ENCODE measurements at regions not wholly inside any gene's neighbourhood (a gene's known extent, or its start where the extent isn't known, plus 50 kb on each side); places are given as distances from the start of the nearest gene placed in this dataset.

GRCh38 chr12:125225641-125226040, 160.4 kb downstream of the AACS start:
- no peak for DNase-seq (ENCODE audit: low spot score)

- no peak for DNase-seq (ENCODE audit: low spot score)
Measured at GRCh38 chr12:125228519-125229260, 163.5 kb downstream of the AACS start.

GRCh38 chr12:125229878-125230530, 164.8 kb downstream of the AACS start:
- no peak for DNase-seq (ENCODE audit: low spot score)

- no peak for DNase-seq (ENCODE audit: low spot score)
Measured at GRCh38 chr12:125233319-125233718, 168.1 kb downstream of the AACS start.

GRCh38 chr12:125239563-125239962, 174.3 kb downstream of the AACS start:
- DNase-seq (ENCODE audit: low spot score), result no peak

- no peak for DNase-seq (ENCODE audit: low spot score)
Measured at GRCh38 chr12:125240717-125241116, 175.5 kb downstream of the AACS start.

- DNase-seq (ENCODE audit: low spot score), result no peak
Measured at GRCh38 chr12:125243811-125244210, 178.6 kb downstream of the AACS start.

GRCh38 chr12:125244338-125244737, 179.1 kb downstream of the AACS start:
- DNase-seq (ENCODE audit: low spot score), result no peak

GRCh38 chr12:125245581-125246557, 180.6 kb downstream of the AACS start:
- no peak for DNase-seq (ENCODE audit: low spot score)

GRCh38 chr12:125247477-125247876, 182.2 kb downstream of the AACS start:
- no peak for DNase-seq (ENCODE audit: low spot score)

- no peak for DNase-seq (ENCODE audit: low spot score)
Measured at GRCh38 chr12:125249066-125249824, 184.0 kb downstream of the AACS start.

GRCh38 chr12:125249932-125250331, 184.7 kb downstream of the AACS start:
- DNase-seq (ENCODE audit: low spot score), result no peak

- DNase-seq (ENCODE audit: low spot score), result no peak
Measured at GRCh38 chr12:125254236-125254635, 189.0 kb downstream of the AACS start.

- no peak for DNase-seq (ENCODE audit: low spot score)
Measured at GRCh38 chr12:125254856-125255255, 189.6 kb downstream of the AACS start.

- DNase-seq (ENCODE audit: low spot score), result no peak
Measured at GRCh38 chr12:125255935-125256633, 190.8 kb downstream of the AACS start.

GRCh38 chr12:125256634-125256936, 191.3 kb downstream of the AACS start:
- DNase-seq (ENCODE audit: low spot score), result no peak

GRCh38 chr12:125259178-125259867, 194.1 kb downstream of the AACS start:
- DNase-seq (ENCODE audit: low spot score), result no peak

GRCh38 chr12:125262851-125263250, 197.6 kb downstream of the AACS start:
- no peak for DNase-seq (ENCODE audit: low spot score)

GRCh38 chr12:125263385-125263784, 198.2 kb downstream of the AACS start:
- no peak for DNase-seq (ENCODE audit: low spot score)

- no peak for DNase-seq (ENCODE audit: low spot score)
Measured at GRCh38 chr12:125267114-125267513, 201.9 kb downstream of the AACS start.

- no peak for DNase-seq (ENCODE audit: low spot score)
Measured at GRCh38 chr12:125269276-125269675, 204.0 kb downstream of the AACS start.
